HG03103 (cell line): ENCODE measurements at regions not wholly inside any gene's neighbourhood (a gene's known extent, or its start where the extent isn't known, plus 50 kb on each side); places are given as distances from the start of the nearest gene placed in this dataset.
A peak's percentile ranks its signal among the peaks of the same experiment; 100 is the strongest.

ENCODE experiments used
- ATAC-seq: cut with Tn5 transposase; IDR thresholded peaks from one replicate; pipeline ENCODE4 v1.9.1; 2021; ENCODE audit warnings: low read depth; ENCODE audit not compliant: unreplicated experiment

- no peak for ATAC-seq
These were observed 275.1 kb upstream of the KLF14 start for GRCh38 chr7:131008840-131009711.

GRCh38 chr7:131010029-131010716, 276.2 kb upstream of the KLF14 start:
- no peak for ATAC-seq

GRCh38 chr7:131010717-131011431, 276.9 kb upstream of the KLF14 start:
- ATAC-seq, result no peak

- no peak for ATAC-seq
These were observed 277.4 kb upstream of the KLF14 start for GRCh38 chr7:131011432-131011742.

GRCh38 chr7:131011976-131012375, 278.0 kb upstream of the KLF14 start:
- no peak for ATAC-seq

- no peak for ATAC-seq
These were observed 278.5 kb upstream of the KLF14 start for GRCh38 chr7:131012477-131013031.

GRCh38 chr7:131013716-131014115, 279.7 kb upstream of the KLF14 start:
- ATAC-seq, result no peak

- ATAC-seq, result no peak
These were observed 281.1 kb upstream of the KLF14 start for GRCh38 chr7:131014906-131015656.

- ATAC-seq, result no peak
These were observed 281.6 kb upstream of the KLF14 start for GRCh38 chr7:131015657-131015958.

GRCh38 chr7:131016230-131016629, 282.2 kb upstream of the KLF14 start:
- ATAC-seq, result no peak

- ATAC-seq, result no peak
These were observed 285.3 kb upstream of the KLF14 start for GRCh38 chr7:131019351-131019750.

- ATAC-seq, result no peak
These were observed 286.8 kb upstream of the KLF14 start for GRCh38 chr7:131020759-131021261.

- no peak for ATAC-seq
These were observed 287.5 kb upstream of the KLF14 start for GRCh38 chr7:131021460-131021859.

GRCh38 chr7:131021902-131022301, 287.9 kb upstream of the KLF14 start:
- ATAC-seq, result no peak

GRCh38 chr7:131026297-131027000, 292.4 kb upstream of the KLF14 start:
- no peak for ATAC-seq

- ATAC-seq, result no peak
These were observed 293.3 kb upstream of the KLF14 start for GRCh38 chr7:131027287-131027773.

- no peak for ATAC-seq
These were observed 294.3 kb upstream of the KLF14 start for GRCh38 chr7:131028295-131028694.

GRCh38 chr7:131029002-131029401, 295.0 kb upstream of the KLF14 start:
- no peak for ATAC-seq

GRCh38 chr7:131031099-131031868, 296.4 kb upstream of the MKLN1 start:
- peak; percentile 54 for ATAC-seq
